Coronary artery (tissue), 2 donors: ENCODE measurements at regions not wholly inside any gene's neighbourhood (a gene's known extent, or its start where the extent isn't known, plus 50 kb on each side); places are given as distances from the start of the nearest gene placed in this dataset.
"Not testable (repeated sequence)": the region's sequence is repeated elsewhere in the genome, so short reads cannot be mapped to it uniquely, and the experiment has no call there.

Experiments
- DNase-seq: peaks from one replicate; pipeline ENCODE4 v3.0.0-alpha.2; 2017; ENCODE audit warnings: low spot score
- H3K27ac ChIP-seq, 2 donors: fragments of 200-600 bp; sonication (generic); one replicate each; pipeline ENCODE4 v1.5.1; 2016 to 2019
- H3K4me3 ChIP-seq: fragments of 200-600 bp; sonication (generic); 2 replicates; pipeline ENCODE4 v1.5.1; 2016; ENCODE audit warnings: mild to moderate bottlenecking, moderate library complexity
- TF ChIP-seq, protein P1 (sequence below): fragments of 200-600 bp; sonication (generic); IDR thresholded peaks from one replicate; pipeline ENCODE4 v1.5.1; 2019; ENCODE audit warnings: antibody characterized with exemption

DNA sequence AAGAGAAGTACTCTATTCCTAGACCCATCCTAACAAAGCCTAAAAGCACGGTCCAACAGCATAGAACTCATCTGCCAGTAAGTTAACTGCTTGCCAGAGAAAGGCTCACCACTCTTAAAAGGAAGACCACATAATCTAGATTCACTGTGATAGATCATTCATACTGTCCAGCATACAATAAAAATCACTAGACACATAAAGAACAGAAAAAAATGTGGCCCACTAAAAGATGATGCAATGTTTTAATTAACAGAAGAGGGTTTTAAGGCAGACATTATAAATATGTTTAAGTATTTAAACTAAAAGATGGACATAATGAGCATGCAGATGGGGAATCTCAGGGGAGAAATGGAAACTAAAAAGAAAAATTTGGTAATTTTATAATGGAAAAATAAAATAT lies 157.5 kb upstream of the CDH4 start:
- DNase-seq: no peak
- H3K4me3 ChIP-seq: no peak overlapping the region

DNA sequence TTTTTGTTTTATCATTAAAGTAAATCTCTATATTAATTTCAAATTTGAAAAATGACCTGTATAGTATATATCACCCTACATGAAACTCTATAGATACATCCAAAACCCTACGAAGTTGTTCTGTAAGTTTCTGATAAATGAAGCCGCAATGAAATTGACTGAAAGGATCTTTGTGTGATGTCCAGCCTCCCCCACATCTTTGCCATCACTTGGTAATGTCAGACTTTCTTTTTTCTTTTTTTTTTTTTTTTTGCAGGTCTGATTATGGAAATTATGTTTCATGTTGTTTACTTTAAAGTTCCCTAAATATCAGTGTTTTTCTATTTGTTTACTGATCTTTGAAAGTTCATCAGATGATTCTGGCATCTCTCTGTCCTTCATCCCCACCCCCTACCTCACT lies 155.6 kb upstream of the CDH4 start:
- no peak overlapping the region for H3K27ac ChIP-seq
- DNase-seq: no peak
- no peak overlapping the region for H3K4me3 ChIP-seq
- TF ChIP-seq, protein P1, sequence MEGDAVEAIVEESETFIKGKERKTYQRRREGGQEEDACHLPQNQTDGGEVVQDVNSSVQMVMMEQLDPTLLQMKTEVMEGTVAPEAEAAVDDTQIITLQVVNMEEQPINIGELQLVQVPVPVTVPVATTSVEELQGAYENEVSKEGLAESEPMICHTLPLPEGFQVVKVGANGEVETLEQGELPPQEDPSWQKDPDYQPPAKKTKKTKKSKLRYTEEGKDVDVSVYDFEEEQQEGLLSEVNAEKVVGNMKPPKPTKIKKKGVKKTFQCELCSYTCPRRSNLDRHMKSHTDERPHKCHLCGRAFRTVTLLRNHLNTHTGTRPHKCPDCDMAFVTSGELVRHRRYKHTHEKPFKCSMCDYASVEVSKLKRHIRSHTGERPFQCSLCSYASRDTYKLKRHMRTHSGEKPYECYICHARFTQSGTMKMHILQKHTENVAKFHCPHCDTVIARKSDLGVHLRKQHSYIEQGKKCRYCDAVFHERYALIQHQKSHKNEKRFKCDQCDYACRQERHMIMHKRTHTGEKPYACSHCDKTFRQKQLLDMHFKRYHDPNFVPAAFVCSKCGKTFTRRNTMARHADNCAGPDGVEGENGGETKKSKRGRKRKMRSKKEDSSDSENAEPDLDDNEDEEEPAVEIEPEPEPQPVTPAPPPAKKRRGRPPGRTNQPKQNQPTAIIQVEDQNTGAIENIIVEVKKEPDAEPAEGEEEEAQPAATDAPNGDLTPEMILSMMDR: no peak

More for the DNA sequence above, 157.5 kb upstream of the CDH4 start:
- H3K27ac ChIP-seq: no peak overlapping the region
- TF ChIP-seq, protein P1: no peak

DNA sequence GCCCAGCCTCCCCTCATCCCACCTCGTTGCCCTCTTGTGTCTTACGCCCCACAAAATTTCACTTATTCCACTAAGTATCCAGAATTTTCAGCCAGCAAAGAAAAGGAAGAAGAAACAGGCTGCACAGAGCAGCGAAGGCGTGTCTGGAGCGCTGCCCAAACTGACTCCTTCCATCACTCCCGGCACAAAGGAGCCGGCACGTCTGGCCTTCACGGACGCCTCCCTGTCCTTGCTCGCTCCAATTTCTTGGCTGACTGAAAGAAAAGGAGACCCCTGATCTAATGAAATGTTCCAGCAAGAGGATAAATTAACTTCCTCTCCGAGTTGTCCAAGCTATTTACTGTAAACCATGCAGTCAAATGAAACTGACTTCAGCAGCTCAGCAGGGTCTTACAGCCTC lies 152.3 kb upstream of the CDH4 start:
- no peak for DNase-seq
- H3K4me3 ChIP-seq: no peak overlapping the region
- H3K27ac ChIP-seq: no peak overlapping the region
- TF ChIP-seq, protein P1: no peak

DNA sequence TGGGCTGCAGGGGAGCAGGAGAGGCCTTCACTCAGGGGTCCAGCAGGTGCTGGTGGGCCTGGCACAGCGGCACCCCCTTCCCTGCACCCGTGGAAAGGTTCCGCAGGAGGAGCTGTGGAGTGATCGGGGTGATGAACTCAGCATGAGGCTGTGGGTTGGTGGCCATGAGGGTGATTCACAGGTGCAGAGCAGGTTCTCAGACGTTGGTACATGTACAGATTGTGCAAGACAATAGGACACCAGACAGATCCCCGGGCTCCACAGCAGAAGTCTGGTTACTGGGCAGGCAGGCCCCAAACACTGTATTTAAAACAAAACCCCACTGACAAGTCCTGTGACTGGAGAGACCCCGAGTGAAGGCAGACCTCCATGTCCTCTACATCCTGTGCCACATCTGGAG lies 151.6 kb upstream of the CDH4 start:
- TF ChIP-seq, protein P1: no peak
- no peak overlapping the region for H3K4me3 ChIP-seq
- no peak for DNase-seq
- no peak overlapping the region for H3K27ac ChIP-seq

DNA sequence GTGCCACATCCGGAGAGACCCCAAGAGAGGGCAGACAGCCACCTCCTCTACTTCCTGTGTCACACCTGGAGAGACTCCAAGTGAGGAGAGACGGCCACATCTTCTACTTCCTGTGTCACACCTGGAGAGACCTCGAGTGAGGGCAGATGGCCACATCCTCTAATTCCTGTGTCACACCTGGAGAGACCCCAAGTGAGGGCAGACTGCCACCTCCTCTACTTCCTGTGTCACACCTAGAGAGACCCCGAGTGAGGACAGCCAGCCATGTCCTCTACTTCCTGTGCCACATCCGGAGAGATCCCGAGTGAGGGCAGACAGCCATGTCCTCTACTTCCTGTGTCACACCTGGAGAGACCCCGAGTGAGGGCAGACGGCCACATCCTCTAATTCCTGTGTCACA lies 150.7 kb upstream of the CDH4 start:
- H3K4me3 ChIP-seq, H3K27ac ChIP-seq, DNase-seq: not testable (repeated sequence)

DNA sequence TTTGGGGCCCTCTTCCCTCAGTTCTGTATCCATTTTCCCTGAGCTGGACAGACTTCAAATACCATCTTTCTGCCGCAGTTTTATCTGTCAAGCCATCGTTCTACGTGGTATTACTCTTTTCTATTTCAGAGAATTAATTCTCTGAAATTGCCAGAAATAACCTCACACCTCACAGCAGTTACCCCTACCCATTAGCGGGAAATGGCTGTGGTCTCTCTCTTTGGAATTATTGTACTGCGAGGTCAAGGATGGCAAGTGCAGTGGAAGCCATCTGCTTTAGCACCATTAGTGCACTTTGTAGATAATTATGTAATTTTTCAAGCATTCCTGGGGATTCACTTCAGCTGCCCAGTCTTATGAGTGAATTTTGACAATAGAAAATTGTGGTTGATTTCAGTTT lies 147.8 kb upstream of the CDH4 start:
- Histone ChIP-seq H3K4me3 (no peak overlapping the region), H3K27ac (no peak overlapping the region)
- no peak for DNase-seq
- TF ChIP-seq, protein P1: no peak

DNA sequence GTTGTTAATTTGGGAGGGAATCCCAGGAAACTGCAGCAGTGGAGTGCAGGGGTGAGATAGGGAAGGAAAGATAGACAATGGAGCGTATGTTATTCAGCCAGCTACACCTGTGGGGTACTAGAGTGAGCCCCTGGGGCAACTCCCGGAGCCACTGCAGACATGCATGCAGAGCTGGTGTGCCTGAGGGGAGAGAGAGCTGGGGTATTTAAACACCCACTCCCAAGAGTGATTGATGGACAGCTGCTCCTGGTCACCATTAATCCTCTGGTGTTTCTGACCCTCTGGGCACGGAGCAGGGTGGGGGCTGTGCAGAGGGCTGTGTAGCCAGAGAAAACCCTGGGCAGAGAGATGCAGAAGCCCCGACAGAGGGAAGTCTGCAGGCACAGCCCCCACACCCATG lies 146.7 kb upstream of the CDH4 start:
- no peak overlapping the region for H3K4me3 ChIP-seq
- no peak overlapping the region for H3K27ac ChIP-seq
- no peak for DNase-seq
- TF ChIP-seq, protein P1: no peak

DNA sequence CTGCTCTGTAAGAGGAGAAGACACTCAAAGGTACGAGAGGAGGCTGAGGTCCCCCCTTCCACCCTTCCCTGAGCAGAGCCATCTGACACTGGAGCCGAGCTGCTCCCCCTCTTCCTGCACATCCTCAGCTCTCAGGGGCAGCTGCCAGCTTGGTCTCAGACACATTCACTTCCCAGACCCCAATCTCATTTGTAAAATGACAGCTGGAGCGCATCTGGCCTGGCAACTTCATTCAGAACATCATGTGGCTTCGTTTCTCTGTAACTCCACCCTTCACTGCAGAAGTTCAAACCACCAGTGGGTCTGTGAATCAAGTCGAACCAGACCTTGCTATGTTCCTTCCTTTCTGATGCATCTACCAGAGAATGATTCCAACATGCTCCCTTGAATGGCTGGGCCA lies 145.6 kb upstream of the CDH4 start:
- DNase-seq: no peak
- no peak overlapping the region for H3K27ac ChIP-seq
- TF ChIP-seq, protein P1: no peak
- H3K4me3 ChIP-seq: no peak overlapping the region
